IMR-90 (cell line): ENCODE measurements at regions not wholly inside any gene's neighbourhood (a gene's known extent, or its start where the extent isn't known, plus 50 kb on each side); places are given as distances from the start of the nearest gene placed in this dataset.

Source experiments
- ATAC-seq: fragments of 200-7000 bp; cut with Tn5 transposase; 2 replicates; pipeline ENCODE4 v1.9.1; 2020; ENCODE audit warnings: low read depth, mild to moderate bottlenecking, moderate library complexity
- BruUV-seq: library from RNA; stranded (reverse); fragments of 400-500 nt; replicated peaks from 2 replicates; lab custom pipeline; 2021; lab: Mats Ljungman, UMichigan
- CTCF ChIA-PET: fragments of 300-600 bp; formaldehyde crosslinking; extraction: SDS; loops from one replicate; lab custom pipeline; 2021; ENCODE audit warnings: antibody characterized with exemption; lab: Yijun Ruan, JAX
- POLR2A ChIA-PET: fragments of 300-600 bp; sonication (Branson Sonifier 250); formaldehyde crosslinking; loops from one replicate; lab custom pipeline; 2022; ENCODE audit warnings: antibody characterized with exemption; ENCODE audit not compliant: unreplicated experiment; lab: Charles Lee
- DNase-seq: peaks from one replicate; pipeline ENCODE4 v3.0.0; 2013
- H2AFZ ChIP-seq: replicated peaks from 2 replicates; pipeline ENCODE3; 2013; ENCODE audit warnings: low read length, mild to moderate bottlenecking; ENCODE audit not compliant: poor library complexity
- H2AK5ac ChIP-seq: 2 replicates; pipeline ENCODE4 v1.6.1; 2013; ENCODE audit warnings: low read depth, low read length, inconsistent platforms
- H2AK9ac ChIP-seq: replicated peaks from 2 replicates; pipeline ENCODE3; 2013; ENCODE audit warnings: mild to moderate bottlenecking, low read depth, low read length, moderate library complexity; ENCODE audit not compliant: poor library complexity
- H2BK120ac ChIP-seq: 2 replicates; pipeline ENCODE4 v1.6.1; 2013; ENCODE audit warnings: low read depth, low read length, inconsistent platforms
- H2BK15ac ChIP-seq: 3 replicates; pipeline ENCODE4 v1.6.1; 2013; ENCODE audit warnings: low read depth, low read length, inconsistent platforms
- H2BK20ac ChIP-seq: 2 replicates; pipeline ENCODE4 v1.6.1; 2013; ENCODE audit warnings: low read depth, mild to moderate bottlenecking, inconsistent platforms, low read length, moderate library complexity
- H2BK5ac ChIP-seq: 2 replicates; pipeline ENCODE4 v1.6.1; 2013; ENCODE audit warnings: mild to moderate bottlenecking, low read depth, low read length, inconsistent platforms; ENCODE audit not compliant: poor library complexity, severe bottlenecking
- H3K14ac ChIP-seq: replicated peaks from 2 replicates; pipeline ENCODE4 v1.6.1; 2013; ENCODE audit warnings: low read depth, low read length, inconsistent platforms
- H3K18ac ChIP-seq: 2 replicates; pipeline ENCODE4 v1.6.1; 2013; ENCODE audit warnings: low read depth, low read length, control low read depth
- H3K23ac ChIP-seq: 2 replicates; pipeline ENCODE4 v1.6.1; 2013; ENCODE audit warnings: low read depth, low read length, inconsistent platforms
- H3K27ac ChIP-seq: 2 replicates; pipeline ENCODE4 v1.5.1; 2013; ENCODE audit warnings: mild to moderate bottlenecking, control low read depth, low read length; ENCODE audit not compliant: insufficient read depth
- H3K27me3 ChIP-seq: 2 replicates; pipeline ENCODE4 v1.6.1; 2013; ENCODE audit warnings: low read length; ENCODE audit not compliant: control insufficient read depth, insufficient read depth
- H3K36me3 ChIP-seq: 2 replicates; pipeline ENCODE4 v1.6.1; 2013; ENCODE audit warnings: low read length, mixed read lengths; ENCODE audit not compliant: control insufficient read depth, insufficient read depth
- H3K4ac ChIP-seq: 2 replicates; pipeline ENCODE4 v1.6.1; 2013; ENCODE audit warnings: low read depth, low read length, inconsistent platforms
- H3K4me1 ChIP-seq: 2 replicates; pipeline ENCODE4 v1.6.1; 2013; ENCODE audit warnings: low read length, mixed read lengths; ENCODE audit not compliant: control insufficient read depth, insufficient read depth
- H3K4me2 ChIP-seq: 2 replicates; pipeline ENCODE4 v1.6.1; 2013; ENCODE audit warnings: low read depth, mild to moderate bottlenecking, control low read depth, low read length, moderate library complexity
- H3K4me3 ChIP-seq: 2 replicates; pipeline ENCODE4 v1.5.1; 2013; ENCODE audit warnings: low read depth, mild to moderate bottlenecking, control low read depth, low read length, moderate library complexity; ENCODE audit not compliant: insufficient read depth
- H3K56ac ChIP-seq: 2 replicates; pipeline ENCODE4 v1.6.1; 2013; ENCODE audit warnings: low read length, inconsistent platforms; ENCODE audit not compliant: insufficient read depth; ENCODE audit errors: extremely low read depth
- H3K79me1 ChIP-seq, 2 experiments: 2 replicates each; pipeline ENCODE4 v1.6.1; 2013; ENCODE audit warnings: low read length in 2 of 2, inconsistent platforms in 1 of 2, low read depth in 1 of 2
- H3K9ac ChIP-seq: 2 replicates; pipeline ENCODE4 v1.6.1; 2013; ENCODE audit warnings: low read depth, low read length, control low read depth
- H3K9me1 ChIP-seq: 2 replicates; pipeline ENCODE4 v1.6.1; 2013; ENCODE audit warnings: low read length, inconsistent platforms; ENCODE audit not compliant: insufficient read depth
- H3K9me3 ChIP-seq: 2 replicates; pipeline ENCODE4 v1.6.1; 2013; ENCODE audit warnings: low read length; ENCODE audit not compliant: control insufficient read depth, insufficient read depth
- H4K20me1 ChIP-seq: 2 replicates; pipeline ENCODE4 v1.6.1; 2013; ENCODE audit warnings: low read length, inconsistent platforms; ENCODE audit not compliant: insufficient read depth
- H4K5ac ChIP-seq: 2 replicates; pipeline ENCODE4 v1.6.1; 2013; ENCODE audit warnings: mild to moderate bottlenecking, low read depth, low read length, control low read depth
- H4K8ac ChIP-seq, 2 experiments: 2 replicates each; pipeline ENCODE4 v1.6.1; 2013; ENCODE audit warnings: low read depth in 2 of 2, low read length in 2 of 2, control low read depth in 1 of 2, inconsistent platforms in 1 of 2
- H4K91ac ChIP-seq: 2 replicates; pipeline ENCODE4 v1.6.1; 2013; ENCODE audit warnings: low read depth, low read length, inconsistent platforms; ENCODE audit not compliant: insufficient read depth
- FOS ChIP-seq: fragments of 150-350 bp; IDR thresholded peaks from 2 replicates; pipeline ENCODE4 v1.6.1; 2016; ENCODE audit warnings: low read depth, low read length
- MXI1 ChIP-seq: IDR thresholded peaks from 2 replicates; pipeline ENCODE4 v1.6.1; 2012; ENCODE audit warnings: low read depth, mild to moderate bottlenecking, low read length, moderate library complexity, borderline replicate concordance
- NFE2L2 ChIP-seq: fragments of 150-350 bp; IDR thresholded peaks from 2 replicates; pipeline ENCODE4 v1.6.1; 2016; ENCODE audit warnings: low read depth, mild to moderate bottlenecking, low read length
- POLR2A ChIP-seq: IDR thresholded peaks from 2 replicates; pipeline ENCODE4 v1.6.1; 2012; ENCODE audit warnings: mild to moderate bottlenecking, low read depth, low read length
- RAD21 ChIP-seq: IDR thresholded peaks from 2 replicates; pipeline ENCODE4 v1.6.1; 2012; ENCODE audit warnings: low read length, improper control_type of control experiment
- RCOR1 ChIP-seq: IDR thresholded peaks from 2 replicates; pipeline ENCODE4 v1.6.1; 2012; ENCODE audit warnings: mild to moderate bottlenecking, low read length, improper control_type of control experiment; ENCODE audit not compliant: insufficient replicate concordance
- SMC3 ChIP-seq: fragments of 150-350 bp; IDR thresholded peaks from 2 replicates; pipeline ENCODE4 v1.6.1; 2016; ENCODE audit warnings: low read depth, mild to moderate bottlenecking, antibody characterized with exemption, low read length, moderate library complexity
- WGBS, 2 experiments: methylation state at CpG; one replicate each; pipeline versions ENCODE4 v1.1.5 to v1.1.7; 2013; ENCODE audit warnings: missing lambda C conversion rate in 2 of 2; ENCODE audit not compliant: insufficient read length in 1 of 2; ENCODE audit errors: extremely low coverage in 2 of 2; 5-methylcytosine and 5-hydroxymethylcytosine counted together
- dilution Hi-C: fragments of 300-500 bp; cut with HindIII; formaldehyde crosslinking; loops from one replicate; pipeline ENCODE4 v1.14.3; 2018; ENCODE audit warnings: low sequenced_read_pairs; ENCODE audit not compliant: unreplicated experiment
- in situ Hi-C: fragments of 300-500 bp; cut with MboI; formaldehyde crosslinking; loops from 3 replicates; pipeline ENCODE4 v1.14.3; 2019; ENCODE audit warnings: low sequenced_read_pairs, inconsistent platforms, mixed read lengths
- intact Hi-C: fragments of 100-400 bp; cut with micrococcal nuclease; formaldehyde crosslinking; loops from 2 replicates; pipeline ENCODE4 v1.10.0; 2022
- TF ChIP-seq, protein P1 (sequence below): fragments of 150-350 bp; IDR thresholded peaks from 2 replicates; pipeline ENCODE4 v1.6.1; 2017; ENCODE audit warnings: mild to moderate bottlenecking, antibody characterized with exemption, low read length, low read depth

DNA sequence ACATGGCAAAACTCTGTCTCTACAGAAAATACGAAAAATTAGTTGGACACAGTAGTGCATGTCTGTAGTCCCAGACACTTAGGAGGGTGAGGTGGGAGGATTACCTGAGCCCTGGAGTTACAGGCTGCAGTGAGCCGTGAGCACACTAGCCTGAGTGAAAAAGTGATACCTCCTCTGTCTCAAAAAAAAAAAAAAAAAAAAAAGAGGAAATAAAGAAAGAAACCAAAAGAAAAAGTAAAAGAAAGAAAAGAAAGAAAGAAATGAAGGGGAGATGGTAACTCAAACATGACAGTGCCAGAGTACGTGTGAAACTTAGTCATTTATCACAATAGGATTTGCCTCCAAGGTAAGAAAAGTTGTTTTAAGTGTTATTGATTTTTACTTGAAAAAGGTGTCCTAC lies 407.0 kb upstream of the MGAT4C start:
- no peak for TF ChIP-seq NFE2L2
- TF ChIP-seq, protein P1, sequence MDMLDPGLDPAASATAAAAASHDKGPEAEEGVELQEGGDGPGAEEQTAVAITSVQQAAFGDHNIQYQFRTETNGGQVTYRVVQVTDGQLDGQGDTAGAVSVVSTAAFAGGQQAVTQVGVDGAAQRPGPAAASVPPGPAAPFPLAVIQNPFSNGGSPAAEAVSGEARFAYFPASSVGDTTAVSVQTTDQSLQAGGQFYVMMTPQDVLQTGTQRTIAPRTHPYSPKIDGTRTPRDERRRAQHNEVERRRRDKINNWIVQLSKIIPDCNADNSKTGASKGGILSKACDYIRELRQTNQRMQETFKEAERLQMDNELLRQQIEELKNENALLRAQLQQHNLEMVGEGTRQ, result no peak
- no peak for TF ChIP-seq SMC3
- no peak for TF ChIP-seq RCOR1
- no peak for TF ChIP-seq FOS
- no peak for TF ChIP-seq RAD21
- TF ChIP-seq POLR2A, result no peak
- no peak for TF ChIP-seq MXI1
- dilution Hi-C loops (no loop called here), intact Hi-C loops (no loop called here), in situ Hi-C loops (no loop called here)
- Histone ChIP-seq H3K14ac (no peak overlapping the region), H3K27me3 (no peaks in the 10 kb centered on the region), H2AK5ac (no peak overlapping the region), H3K4ac (no peak overlapping the region), H3K4me2 (no peak overlapping the region), H2BK15ac (no peak overlapping the region), H3K79me1 (no peaks in the 10 kb centered on the region), H3K9ac (no peak overlapping the region), H2BK5ac (no peak overlapping the region), H2AFZ (no peak overlapping the region), H3K4me3 (no peak overlapping the region), H3K9me3 (no peaks in the 10 kb centered on the region), H4K5ac (no peak overlapping the region), H4K91ac (no peak overlapping the region), H4K20me1 (no peaks in the 10 kb centered on the region), H2BK120ac (no peak overlapping the region), H3K4me1 (no peaks in the 10 kb centered on the region), H4K8ac (no peak overlapping the region), H3K18ac (no peak overlapping the region), H3K36me3 (no peaks in the 10 kb centered on the region), H2AK9ac (no peak overlapping the region), H3K27ac (no peak overlapping the region), H2BK20ac (no peak overlapping the region), H3K9me1 (peaks cover 2% of the 10 kb centered on the region; the same call in 1 of the 2 replicates), H3K56ac (no peak overlapping the region), H3K23ac (no peak overlapping the region)
- no peak for DNase-seq
- CTCF ChIA-PET, result no interaction called here
- POLR2A ChIA-PET, result no interaction called here
- no CpG with 5 or more reads among the region's 3 CpGs for WGBS, 2 experiments
- ATAC-seq, result no peak
- no TSS peak for BruUV-seq
